ENCODE measurements at regions not wholly inside any gene's neighbourhood (a gene's known extent, or its start where the extent isn't known, plus 50 kb on each side); places are given as distances from the start of the nearest gene placed in this dataset.

GRCh38 chr4:85106805-85107336 is 140.4 kb upstream of the WDFY3 start:
- no peak for DNase-seq (ENCODE audit: low spot score in 2 of 2, unreplicated experiment in 2 of 2)
- H3K36me3 Mint-ChIP-seq = no peaks in the 10 kb centered on the region
- no peak for TF ChIP-seq CTCF (IDR thresholded peaks at IDR 0.05; ENCODE audit: unreplicated experiment)
- H3K9me3 Mint-ChIP-seq = peaks cover 4% of the 10 kb centered on the region
- no peak overlapping the region for H3K4me3 Mint-ChIP-seq
- no peaks in the 10 kb centered on the region for H3K4me1 Mint-ChIP-seq
- H3K27ac Mint-ChIP-seq = no peak overlapping the region
- peaks cover 5% of the 10 kb centered on the region for H3K27me3 Mint-ChIP-seq (ENCODE audit: low read depth)

- Mint-ChIP-seq H3K4me1 (no peaks in the 10 kb centered on the region), H3K27ac (no peak overlapping the region), H3K9me3 (peaks cover 4% of the 10 kb centered on the region), H3K27me3 (ENCODE audit: low read depth) (peaks cover 5% of the 10 kb centered on the region), H3K4me3 (no peak overlapping the region), H3K36me3 (no peaks in the 10 kb centered on the region)
- no peak for TF ChIP-seq CTCF (IDR thresholded peaks at IDR 0.05; ENCODE audit: unreplicated experiment)
- no peak for DNase-seq (ENCODE audit: low spot score in 2 of 2, unreplicated experiment in 2 of 2)
Measured at GRCh38 chr4:85107553-85107952, 141.1 kb upstream of the WDFY3 start.

- H3K4me3 Mint-ChIP-seq = no peak overlapping the region
- peaks cover 10% of the 10 kb centered on the region for H3K9me3 Mint-ChIP-seq
- TF ChIP-seq CTCF (IDR thresholded peaks at IDR 0.05; ENCODE audit: unreplicated experiment) = no peak
- no peak overlapping the region for H3K27ac Mint-ChIP-seq
- no peaks in the 10 kb centered on the region for H3K27me3 Mint-ChIP-seq (ENCODE audit: low read depth)
- DNase-seq (ENCODE audit: low spot score in 2 of 2, unreplicated experiment in 2 of 2) = no peak
- no peaks in the 10 kb centered on the region for H3K36me3 Mint-ChIP-seq
- no peaks in the 10 kb centered on the region for H3K4me1 Mint-ChIP-seq
Measured at GRCh38 chr4:85113706-85114105, 147.2 kb upstream of the WDFY3 start.

- Mint-ChIP-seq H3K27me3 (ENCODE audit: low read depth) (no peaks in the 10 kb centered on the region), H3K4me3 (no peak overlapping the region), H3K9me3 (peaks cover 10% of the 10 kb centered on the region), H3K36me3 (no peaks in the 10 kb centered on the region), H3K27ac (no peak overlapping the region), H3K4me1 (no peaks in the 10 kb centered on the region)
- DNase-seq (ENCODE audit: low spot score in 2 of 2, unreplicated experiment in 2 of 2) = no peak
- TF ChIP-seq CTCF (IDR thresholded peaks at IDR 0.05; ENCODE audit: unreplicated experiment) = no peak
Measured at GRCh38 chr4:85114526-85114925, 148.0 kb upstream of the WDFY3 start.

GRCh38 chr4:85116008-85116407 is 149.5 kb upstream of the WDFY3 start:
- no peak overlapping the region for H3K4me3 Mint-ChIP-seq
- no peaks in the 10 kb centered on the region for H3K4me1 Mint-ChIP-seq
- H3K36me3 Mint-ChIP-seq = no peaks in the 10 kb centered on the region
- H3K27me3 Mint-ChIP-seq (ENCODE audit: low read depth) = no peaks in the 10 kb centered on the region
- TF ChIP-seq CTCF (IDR thresholded peaks at IDR 0.05; ENCODE audit: unreplicated experiment) = no peak
- H3K9me3 Mint-ChIP-seq = peaks cover 10% of the 10 kb centered on the region
- no peak overlapping the region for H3K27ac Mint-ChIP-seq
- DNase-seq (ENCODE audit: low spot score in 2 of 2, unreplicated experiment in 2 of 2) = no peak

GRCh38 chr4:85125688-85126087 is 159.2 kb upstream of the WDFY3 start:
- DNase-seq (ENCODE audit: low spot score in 2 of 2, unreplicated experiment in 2 of 2) = no peak
- H3K27me3 Mint-ChIP-seq (ENCODE audit: low read depth) = no peaks in the 10 kb centered on the region
- no peak overlapping the region for H3K4me3 Mint-ChIP-seq
- peaks cover 6% of the 10 kb centered on the region for H3K4me1 Mint-ChIP-seq
- peaks cover 6% of the 10 kb centered on the region for H3K9me3 Mint-ChIP-seq
- TF ChIP-seq CTCF (IDR thresholded peaks at IDR 0.05; ENCODE audit: unreplicated experiment) = no peak
- H3K36me3 Mint-ChIP-seq = no peaks in the 10 kb centered on the region
- no peak overlapping the region for H3K27ac Mint-ChIP-seq
